ENCODE measurements at regions not wholly inside any gene's neighbourhood (a gene's known extent, or its start where the extent isn't known, plus 50 kb on each side); places are given as distances from the start of the nearest gene placed in this dataset.

GRCh38 chr3:98971169-98971681, 69.7 kb upstream of the DCBLD2 start:
- no peaks in the 10 kb centered on the region for H3K27me3 ChIP-seq (ENCODE audit: insufficient read depth, low read length)
- H3K27ac ChIP-seq (ENCODE audit: low read depth, low read length): peak overlapping the region; percentile 99
- peak; percentile 99 for FAIRE-seq
- Mint-ChIP-seq H3K27ac (ENCODE audit: unreplicated experiment) (peak overlapping the region; percentile 98), H3K4me3 (ENCODE audit: unreplicated experiment) (peak overlapping the region; percentile 42), H3K9me3 (ENCODE audit: unreplicated experiment) (peaks cover 7% of the 10 kb centered on the region), H3K4me1 (ENCODE audit: low read depth, unreplicated experiment) (peaks cover 29% of the 10 kb centered on the region), H3K27me3 (ENCODE audit: low read depth, unreplicated experiment) (no peaks in the 10 kb centered on the region), H3K36me3 (ENCODE audit: low read depth, unreplicated experiment) (no peaks in the 10 kb centered on the region)
- H4K20me1 ChIP-seq (ENCODE audit: insufficient read depth, low read length): no peaks in the 10 kb centered on the region
- H3K36me3 ChIP-seq (ENCODE audit: insufficient read depth, low read length): no peaks in the 10 kb centered on the region
- no peaks in the 10 kb centered on the region for H3K9me3 ChIP-seq (ENCODE audit: insufficient read depth, low read depth, low read length)
- H3K4me2 ChIP-seq (ENCODE audit: low read length): peak overlapping the region; percentile 70
- peak overlapping the region; percentile 85 for H3K9ac ChIP-seq (ENCODE audit: low read length)
- DNase-seq (ENCODE audit: low read depth): peak; percentile 98
- H3K4me1 ChIP-seq (ENCODE audit: insufficient read depth, low read length): peaks cover 41% of the 10 kb centered on the region
- H3K4me3 ChIP-seq (ENCODE audit: insufficient read depth, low read depth, low read length): peak overlapping the region; percentile 15
- TF ChIP-seq CTCF (IDR thresholded peaks at IDR 0.05; ENCODE audit: insufficient read depth, low read depth, low read length) (no peak), EZH2 (IDR thresholded peaks at IDR 0.05; ENCODE audit: insufficient read depth, low read length) (no peak)
- H3K79me2 ChIP-seq (ENCODE audit: insufficient read depth, low read length): peaks cover 45% of the 10 kb centered on the region
- H2AFZ ChIP-seq (ENCODE audit: low read depth, low read length): no peak overlapping the region

- no peak overlapping the region for H3K4me2 ChIP-seq (ENCODE audit: low read length)
- peaks cover 48% of the 10 kb centered on the region for H3K4me1 ChIP-seq (ENCODE audit: insufficient read depth, low read length)
- peaks cover 54% of the 10 kb centered on the region for H3K79me2 ChIP-seq (ENCODE audit: insufficient read depth, low read length)
- no peaks in the 10 kb centered on the region for H3K9me3 ChIP-seq (ENCODE audit: insufficient read depth, low read depth, low read length)
- H3K36me3 Mint-ChIP-seq (ENCODE audit: low read depth, unreplicated experiment): no peaks in the 10 kb centered on the region
- FAIRE-seq (no peak), DNase-seq (ENCODE audit: low read depth) (no peak)
- no peaks in the 10 kb centered on the region for H3K27me3 Mint-ChIP-seq (ENCODE audit: low read depth, unreplicated experiment)
- no peak overlapping the region for H2AFZ ChIP-seq (ENCODE audit: low read depth, low read length)
- no peak overlapping the region for H3K9ac ChIP-seq (ENCODE audit: low read length)
- no peaks in the 10 kb centered on the region for H3K36me3 ChIP-seq (ENCODE audit: insufficient read depth, low read length)
- TF ChIP-seq EZH2 (IDR thresholded peaks at IDR 0.05; ENCODE audit: insufficient read depth, low read length) (no peak), CTCF (IDR thresholded peaks at IDR 0.05; ENCODE audit: insufficient read depth, low read depth, low read length) (no peak)
- H3K4me3 Mint-ChIP-seq (ENCODE audit: unreplicated experiment): no peak overlapping the region
- no peak overlapping the region for H3K27ac Mint-ChIP-seq (ENCODE audit: unreplicated experiment)
- H3K27me3 ChIP-seq (ENCODE audit: insufficient read depth, low read length): no peaks in the 10 kb centered on the region
- peaks cover 39% of the 10 kb centered on the region for H3K4me1 Mint-ChIP-seq (ENCODE audit: low read depth, unreplicated experiment)
- H3K27ac ChIP-seq (ENCODE audit: low read depth, low read length): peak overlapping the region; percentile 72
- no peak overlapping the region for H3K4me3 ChIP-seq (ENCODE audit: insufficient read depth, low read depth, low read length)
- H4K20me1 ChIP-seq (ENCODE audit: insufficient read depth, low read length): no peaks in the 10 kb centered on the region
- H3K9me3 Mint-ChIP-seq (ENCODE audit: unreplicated experiment): peaks cover 2% of the 10 kb centered on the region
Observed at GRCh38 chr3:98969295-98969694, 67.8 kb upstream of the DCBLD2 start.

GRCh38 chr3:98968824-98969223, 67.3 kb upstream of the DCBLD2 start:
- H4K20me1 ChIP-seq (ENCODE audit: insufficient read depth, low read length): no peaks in the 10 kb centered on the region
- FAIRE-seq (no peak), DNase-seq (ENCODE audit: low read depth) (no peak)
- H3K36me3 Mint-ChIP-seq (ENCODE audit: low read depth, unreplicated experiment): no peaks in the 10 kb centered on the region
- H3K79me2 ChIP-seq (ENCODE audit: insufficient read depth, low read length): peaks cover 55% of the 10 kb centered on the region
- no peaks in the 10 kb centered on the region for H3K27me3 ChIP-seq (ENCODE audit: insufficient read depth, low read length)
- no peaks in the 10 kb centered on the region for H3K9me3 ChIP-seq (ENCODE audit: insufficient read depth, low read depth, low read length)
- H3K36me3 ChIP-seq (ENCODE audit: insufficient read depth, low read length): no peaks in the 10 kb centered on the region
- H3K4me2 ChIP-seq (ENCODE audit: low read length): no peak overlapping the region
- H2AFZ ChIP-seq (ENCODE audit: low read depth, low read length): no peak overlapping the region
- H3K4me3 Mint-ChIP-seq (ENCODE audit: unreplicated experiment): no peak overlapping the region
- H3K27ac Mint-ChIP-seq (ENCODE audit: unreplicated experiment): no peak overlapping the region
- H3K4me1 ChIP-seq (ENCODE audit: insufficient read depth, low read length): peaks cover 53% of the 10 kb centered on the region
- H3K9ac ChIP-seq (ENCODE audit: low read length): no peak overlapping the region
- H3K4me1 Mint-ChIP-seq (ENCODE audit: low read depth, unreplicated experiment): peaks cover 43% of the 10 kb centered on the region
- H3K4me3 ChIP-seq (ENCODE audit: insufficient read depth, low read depth, low read length): no peak overlapping the region
- H3K27me3 Mint-ChIP-seq (ENCODE audit: low read depth, unreplicated experiment): no peaks in the 10 kb centered on the region
- no peak for TF ChIP-seq CTCF (IDR thresholded peaks at IDR 0.05; ENCODE audit: insufficient read depth, low read depth, low read length)
- no peak for TF ChIP-seq EZH2 (IDR thresholded peaks at IDR 0.05; ENCODE audit: insufficient read depth, low read length)
- peaks cover 2% of the 10 kb centered on the region for H3K9me3 Mint-ChIP-seq (ENCODE audit: unreplicated experiment)
- peak overlapping the region; percentile 72 for H3K27ac ChIP-seq (ENCODE audit: low read depth, low read length)
